DOHH2 (cell line): ENCODE measurements at regions not wholly inside any gene's neighbourhood (a gene's known extent, or its start where the extent isn't known, plus 50 kb on each side); places are given as distances from the start of the nearest gene placed in this dataset.

Experiments used
- H3F3A ChIP-seq: fragments of 200-600 bp; sonication (generic), shearing (Covaris generic); 2 replicates; pipeline ENCODE4 v1.6.0; 2016; ENCODE audit warnings: antibody characterized with exemption, mild to moderate bottlenecking; ENCODE audit not compliant: control insufficient read depth, insufficient read depth
- H3K27ac ChIP-seq: fragments of 200-600 bp; sonication (generic); 2 replicates; pipeline ENCODE4 v1.5.1; 2014; ENCODE audit warnings: low read depth, mild to moderate bottlenecking, low read length, moderate library complexity
- H3K27me3 ChIP-seq: fragments of 200-600 bp; sonication (generic); 2 replicates; pipeline ENCODE4 v1.6.1; 2014; ENCODE audit warnings: mild to moderate bottlenecking, low read length, mixed read lengths; ENCODE audit not compliant: control insufficient read depth
- H3K36me3 ChIP-seq: fragments of 200-600 bp; sonication (generic); 2 replicates; pipeline ENCODE4 v1.6.1; 2014; ENCODE audit warnings: mild to moderate bottlenecking, low read length, moderate library complexity, mixed read lengths; ENCODE audit not compliant: control insufficient read depth
- H3K4me1 ChIP-seq: fragments of 200-600 bp; sonication (generic); 2 replicates; pipeline ENCODE4 v1.6.1; 2014; ENCODE audit warnings: mild to moderate bottlenecking, low read length, mixed read lengths; ENCODE audit not compliant: control insufficient read depth
- H3K4me2 ChIP-seq: fragments of 200-600 bp; sonication (generic); 2 replicates; pipeline ENCODE4 v1.6.0; 2014; ENCODE audit warnings: mild to moderate bottlenecking, low read length, moderate library complexity
- H3K4me3 ChIP-seq: fragments of 200-600 bp; sonication (generic); 2 replicates; pipeline ENCODE4 v1.5.1; 2014; ENCODE audit warnings: mild to moderate bottlenecking, low read length, mixed read lengths
- H3K79me2 ChIP-seq: fragments of 200-600 bp; sonication (generic); 2 replicates; pipeline ENCODE4 v1.6.1; 2014; ENCODE audit warnings: mild to moderate bottlenecking, low read length, mixed read lengths; ENCODE audit not compliant: control insufficient read depth
- H3K9me2 ChIP-seq: fragments of 200-600 bp; sonication (generic); replicated peaks from 2 replicates; pipeline ENCODE4 v1.6.1; 2014; ENCODE audit warnings: mild to moderate bottlenecking, low read length, mixed read lengths; ENCODE audit not compliant: control insufficient read depth
- H3K9me3 ChIP-seq: fragments of 200-600 bp; sonication (generic); 2 replicates; pipeline ENCODE4 v1.6.1; 2014; ENCODE audit warnings: antibody characterized with exemption, low read length, mixed read lengths; ENCODE audit not compliant: control insufficient read depth, insufficient read depth
- H4K20me1 ChIP-seq: fragments of 200-600 bp; sonication (generic); 2 replicates; pipeline ENCODE4 v1.6.0; 2014; ENCODE audit warnings: low read depth, mild to moderate bottlenecking, antibody characterized with exemption, low read length, moderate library complexity; ENCODE audit not compliant: control insufficient read depth, insufficient read depth
- CTCF ChIP-seq: fragments of 200-600 bp; sonication (generic); IDR thresholded peaks from one replicate; pipeline ENCODE4 v1.5.1; 2014; ENCODE audit warnings: antibody characterized with exemption, mild to moderate bottlenecking, low read depth, low read length; ENCODE audit not compliant: poor library complexity, severe bottlenecking
- EZH2phosphoT487 ChIP-seq: fragments of 200-600 bp; sonication (generic); IDR thresholded peaks from 2 replicates; pipeline ENCODE4 v1.6.1; 2017; ENCODE audit warnings: borderline replicate concordance, mild to moderate bottlenecking, antibody characterized with exemption, low read length, moderate library complexity, mixed read lengths

GRCh38 chr14:98897605-98898309, 374.2 kb downstream of the BCL11B start:
- no peaks in the 10 kb centered on the region for H3K79me2 ChIP-seq
- H3K27me3 ChIP-seq = no peaks in the 10 kb centered on the region
- no peaks in the 10 kb centered on the region for H3K9me2 ChIP-seq
- H3K4me3 ChIP-seq = no peak overlapping the region
- H3K4me1 ChIP-seq = no peaks in the 10 kb centered on the region
- H4K20me1 ChIP-seq = no peaks in the 10 kb centered on the region
- H3K36me3 ChIP-seq = no peaks in the 10 kb centered on the region
- no peaks in the 10 kb centered on the region for H3F3A ChIP-seq
- no peak overlapping the region for H3K4me2 ChIP-seq
- H3K27ac ChIP-seq = no peak overlapping the region
- TF ChIP-seq EZH2phosphoT487 (no peak), CTCF (no peak)
- no peaks in the 10 kb centered on the region for H3K9me3 ChIP-seq

GRCh38 chr14:98899441-98899840, 372.6 kb downstream of the BCL11B start:
- Histone ChIP-seq H3K9me2 (no peaks in the 10 kb centered on the region), H3K4me2 (no peak overlapping the region), H3K36me3 (no peaks in the 10 kb centered on the region), H3K79me2 (no peaks in the 10 kb centered on the region), H3K9me3 (no peaks in the 10 kb centered on the region), H3K4me1 (no peaks in the 10 kb centered on the region), H3F3A (no peaks in the 10 kb centered on the region), H3K4me3 (no peak overlapping the region), H3K27ac (no peak overlapping the region), H3K27me3 (no peaks in the 10 kb centered on the region), H4K20me1 (no peaks in the 10 kb centered on the region)
- TF ChIP-seq EZH2phosphoT487 (no peak), CTCF (no peak)

- Histone ChIP-seq H3F3A (no peaks in the 10 kb centered on the region), H3K9me2 (no peaks in the 10 kb centered on the region), H4K20me1 (no peaks in the 10 kb centered on the region), H3K9me3 (no peaks in the 10 kb centered on the region), H3K4me3 (no peak overlapping the region), H3K27me3 (no peaks in the 10 kb centered on the region), H3K27ac (no peak overlapping the region), H3K36me3 (no peaks in the 10 kb centered on the region), H3K4me2 (no peak overlapping the region), H3K4me1 (no peaks in the 10 kb centered on the region), H3K79me2 (no peaks in the 10 kb centered on the region)
- TF ChIP-seq EZH2phosphoT487 = no peak
- TF ChIP-seq CTCF = no peak
These were observed 371.8 kb downstream of the BCL11B start for GRCh38 chr14:98900236-98900635.
